MV-4-11 (cell line): ENCODE measurements at regions not wholly inside any gene's neighbourhood (a gene's known extent, or its start where the extent isn't known, plus 50 kb on each side); places are given as distances from the start of the nearest gene placed in this dataset.

Experiments used
- DNase-seq: peaks from one replicate; lab custom pipeline; 2025; lab: John Stamatoyannopoulos, UW

DNA sequence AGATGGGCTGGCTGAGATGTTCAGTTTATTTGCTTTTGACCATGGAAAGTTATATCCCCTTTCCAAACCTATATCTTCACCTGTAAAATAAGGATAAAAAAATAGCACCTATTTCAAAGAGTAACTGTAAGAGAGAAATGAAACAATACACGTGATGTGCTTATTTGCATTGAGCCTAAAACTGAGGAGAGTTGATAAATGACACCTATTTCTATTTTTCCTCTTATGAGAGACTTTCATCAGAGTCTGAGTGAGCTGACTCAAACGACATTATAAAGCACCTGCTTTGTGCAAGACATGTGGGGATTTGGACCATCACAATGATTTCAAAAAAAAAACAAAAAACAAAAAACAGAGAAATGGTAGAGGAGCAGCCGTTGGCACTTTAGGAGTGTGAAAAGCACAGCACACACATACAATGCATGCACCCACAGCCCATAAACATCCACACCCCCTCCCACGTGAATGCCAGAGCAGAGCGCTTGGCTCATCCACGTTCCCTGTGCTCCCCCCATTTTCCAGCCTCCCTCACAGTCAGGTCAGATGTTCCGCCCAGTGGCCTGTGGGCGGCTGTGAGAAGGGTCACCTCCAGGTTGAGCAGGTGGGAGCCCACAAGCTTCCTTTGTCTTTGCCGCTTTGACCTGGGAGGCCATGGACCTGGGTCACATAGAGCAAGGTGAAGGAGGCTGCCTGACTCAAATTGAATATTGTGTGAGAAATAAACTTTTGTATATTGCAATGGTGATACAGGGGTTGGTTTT, 253.2 kb upstream of the ZNF32 start:
- DNase-seq, result no peak

GRCh38 chr10:43901302-43901701, 252.6 kb upstream of the ZNF32 start:
- DNase-seq, result no peak

- DNase-seq, result no peak
These were observed 251.9 kb upstream of the ZNF32 start for GRCh38 chr10:43900571-43900970.

DNA sequence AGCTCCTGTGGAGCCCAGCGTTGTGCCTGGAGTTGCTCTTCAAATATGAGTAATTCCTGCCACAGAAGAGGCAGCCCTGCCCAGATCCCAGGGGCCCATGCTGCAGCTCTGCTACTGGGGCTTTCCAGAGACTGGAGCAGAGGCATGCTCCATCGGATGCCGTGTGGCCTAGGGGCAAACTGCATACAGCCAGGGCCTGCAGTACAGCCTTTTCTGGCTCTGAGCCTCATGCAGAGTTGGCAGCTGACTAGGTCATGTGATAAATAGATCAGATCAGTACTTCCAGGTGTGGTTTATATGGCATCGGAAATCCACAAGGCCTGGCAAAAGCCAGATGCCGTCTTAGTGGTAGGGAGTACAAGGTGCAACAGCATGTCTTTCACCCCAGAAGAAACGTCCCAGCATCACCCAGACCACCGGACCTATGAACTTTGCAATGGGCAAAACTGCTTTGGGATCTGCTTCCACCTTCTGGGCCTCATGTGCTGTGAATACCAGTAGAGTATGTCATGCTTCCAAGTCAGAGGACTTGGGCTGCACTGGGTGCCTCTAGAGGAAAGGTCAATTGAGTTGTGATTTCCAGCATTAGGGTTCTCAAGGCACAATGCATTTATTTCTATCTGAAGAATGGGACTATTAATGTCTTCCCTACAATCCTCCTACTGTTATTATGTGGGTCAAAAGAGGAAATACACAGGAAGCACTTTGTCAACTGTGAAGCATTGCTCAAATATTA, 250.7 kb upstream of the ZNF32 start:
- no peak for DNase-seq

DNA sequence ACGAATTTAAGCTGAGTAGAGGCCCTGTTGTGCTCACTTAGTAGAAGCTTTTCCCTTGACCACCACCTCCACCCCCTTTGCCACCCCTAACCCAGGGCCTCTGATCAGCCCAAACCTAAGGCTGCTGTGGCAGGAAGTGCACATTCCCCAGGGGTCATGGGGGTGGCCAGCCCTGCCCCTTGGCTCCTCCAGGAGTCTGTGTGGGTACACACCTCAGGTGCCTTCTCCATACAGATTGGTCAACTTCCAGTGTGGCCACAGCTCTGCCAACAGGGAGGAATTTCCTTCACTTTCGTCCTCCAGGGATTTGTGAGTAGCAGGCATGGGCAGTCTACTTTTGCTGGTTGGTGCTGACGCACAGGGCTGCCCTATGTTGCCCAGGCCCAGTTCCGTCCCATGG, 249.9 kb upstream of the ZNF32 start:
- no peak for DNase-seq

- DNase-seq, result no peak
These were observed 249.2 kb upstream of the ZNF32 start for GRCh38 chr10:43897765-43898419.

DNA sequence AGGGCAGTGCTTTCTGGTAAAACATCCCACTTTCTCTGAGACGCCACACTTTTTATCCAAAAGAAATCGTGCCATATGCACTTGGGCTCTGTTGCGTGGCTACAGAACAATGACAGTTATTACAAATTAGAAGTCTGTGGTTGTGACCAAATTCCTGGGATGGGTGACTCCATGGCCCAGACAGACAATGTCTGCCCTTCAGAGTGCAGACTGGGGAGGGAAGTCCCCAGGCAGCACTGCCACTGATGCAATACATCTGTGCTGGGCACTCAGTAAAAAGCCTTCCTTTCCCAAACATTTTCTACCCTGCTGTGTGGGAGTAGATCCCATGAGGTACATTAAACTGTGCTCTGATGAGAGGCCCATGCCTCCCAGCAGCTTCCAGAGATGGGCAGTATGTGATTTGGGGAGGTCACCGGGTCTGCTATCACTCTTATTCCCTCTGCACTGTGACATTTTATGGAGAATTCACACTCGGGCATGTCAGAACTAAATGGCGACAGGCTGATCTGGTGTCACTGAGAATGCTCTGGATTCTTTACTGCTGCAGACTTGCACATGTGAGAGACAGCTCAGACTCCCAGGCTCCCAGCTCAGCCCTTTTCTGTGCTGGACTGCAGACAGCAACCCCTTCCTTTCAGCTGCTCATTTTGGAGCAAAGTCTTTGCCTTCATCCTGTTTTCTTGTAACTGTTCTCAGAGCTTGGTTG, 243.5 kb upstream of the ZNF32 start:
- no peak for DNase-seq

- no peak for DNase-seq
These were observed 242.6 kb upstream of the ZNF32 start for GRCh38 chr10:43891241-43891640.

- DNase-seq, result no peak
These were observed 241.4 kb upstream of the ZNF32 start for GRCh38 chr10:43890124-43890523.

GRCh38 chr10:43888586-43888985, 239.9 kb upstream of the ZNF32 start:
- DNase-seq, result no peak

DNA sequence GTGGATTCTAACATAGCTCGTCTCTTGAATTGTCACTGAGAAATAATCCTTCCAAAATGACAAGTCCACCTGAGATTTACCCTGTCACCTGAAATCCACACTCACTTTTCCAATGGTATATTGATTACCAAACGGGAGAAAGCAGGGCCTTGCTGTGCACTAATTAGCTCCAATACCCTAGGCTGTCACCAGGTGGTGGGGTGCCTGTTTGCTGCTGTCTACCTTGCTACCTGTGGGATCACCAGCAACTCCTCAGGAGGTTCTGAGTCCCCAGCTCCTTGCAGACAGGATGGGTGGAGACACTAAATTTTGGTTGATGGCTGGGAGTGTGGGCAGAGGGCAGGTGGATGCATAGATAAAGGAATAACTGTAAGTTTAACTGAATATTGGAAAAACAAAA, 237.2 kb upstream of the ZNF32 start:
- DNase-seq, result no peak

DNA sequence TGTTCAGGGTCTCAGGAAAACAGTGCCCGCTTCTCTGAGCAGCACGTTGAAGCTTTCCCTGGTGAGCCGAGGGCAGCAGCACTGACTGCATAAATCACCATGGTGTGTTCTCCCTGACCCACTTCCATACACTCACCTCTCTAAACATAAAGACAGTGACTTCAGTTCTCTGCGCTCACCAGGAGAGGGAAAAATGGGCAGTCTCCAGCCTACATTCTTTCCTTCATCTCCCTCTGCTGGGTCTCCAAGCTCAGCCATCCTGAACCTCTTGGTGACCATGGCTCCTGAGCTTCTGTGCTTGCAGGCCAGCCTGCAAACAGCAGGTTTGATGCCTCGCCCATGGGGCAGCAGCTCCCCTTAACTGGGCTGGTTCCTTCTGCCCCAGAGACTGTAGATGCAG, 236.6 kb upstream of the ZNF32 start:
- no peak for DNase-seq

- no peak for DNase-seq
These were observed 235.9 kb upstream of the ZNF32 start for GRCh38 chr10:43884501-43885105.

DNA sequence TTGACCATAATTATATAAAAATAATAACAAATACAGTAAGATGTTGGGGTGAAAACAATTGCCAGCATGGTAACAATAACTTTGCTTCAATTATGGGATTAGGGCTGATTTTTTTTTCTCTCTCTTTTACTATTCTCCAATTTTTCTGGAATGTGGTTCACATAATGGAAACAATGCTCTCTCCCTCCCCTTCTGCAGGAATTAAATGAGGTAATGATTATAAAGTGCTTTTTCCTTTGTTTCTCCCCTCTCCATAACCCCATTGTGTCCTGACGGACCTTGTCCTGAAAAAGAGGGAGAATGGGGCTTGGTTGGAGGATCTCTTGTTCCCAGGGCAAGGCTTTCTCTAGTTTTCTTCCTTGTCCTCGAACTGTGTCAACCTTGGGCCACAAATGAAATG, 234.0 kb upstream of the ZNF32 start:
- no peak for DNase-seq

DNA sequence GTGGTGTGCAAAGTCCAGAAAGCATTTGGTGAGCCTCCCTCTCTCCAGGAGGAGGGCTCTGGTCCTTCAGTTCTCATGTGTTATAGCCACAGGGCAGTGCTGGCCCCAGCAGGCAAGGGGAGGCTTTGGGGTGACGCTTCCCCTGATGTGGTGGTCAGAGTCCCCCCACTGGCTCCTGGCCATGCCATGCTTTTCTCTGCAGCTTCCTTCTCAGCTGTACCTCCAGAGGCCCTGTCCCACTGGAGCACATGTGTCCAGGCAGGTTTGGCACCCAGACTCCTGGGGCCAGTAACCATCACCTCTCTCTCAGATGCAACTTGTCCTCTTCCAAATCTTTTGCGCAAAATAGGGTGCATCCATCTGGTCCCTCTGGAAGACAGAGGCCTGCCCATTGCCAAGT, 233.0 kb upstream of the ZNF32 start:
- no peak for DNase-seq

- DNase-seq, result no peak
These were observed 231.5 kb upstream of the ZNF32 start for GRCh38 chr10:43880160-43880559.

DNA sequence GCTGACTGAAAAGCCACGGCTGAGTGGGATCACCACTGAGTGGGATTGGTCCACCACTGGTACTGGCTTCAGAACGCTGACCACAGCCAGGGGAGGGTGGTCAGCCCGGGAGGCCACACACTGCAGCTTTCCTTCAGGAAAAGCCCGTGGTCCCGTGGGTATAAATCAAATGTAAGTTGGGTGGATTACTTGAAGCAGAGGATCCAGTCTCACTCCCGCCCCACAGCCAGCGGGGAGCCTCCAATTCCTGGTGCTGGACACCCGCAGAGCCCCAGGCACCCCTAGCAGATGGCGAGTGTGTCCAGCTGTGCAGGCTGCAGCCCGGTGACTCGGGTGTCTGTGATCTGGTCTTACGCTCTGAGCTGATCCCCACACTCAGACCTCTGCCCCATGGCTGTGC, 231.1 kb upstream of the ZNF32 start:
- no peak for DNase-seq

DNA sequence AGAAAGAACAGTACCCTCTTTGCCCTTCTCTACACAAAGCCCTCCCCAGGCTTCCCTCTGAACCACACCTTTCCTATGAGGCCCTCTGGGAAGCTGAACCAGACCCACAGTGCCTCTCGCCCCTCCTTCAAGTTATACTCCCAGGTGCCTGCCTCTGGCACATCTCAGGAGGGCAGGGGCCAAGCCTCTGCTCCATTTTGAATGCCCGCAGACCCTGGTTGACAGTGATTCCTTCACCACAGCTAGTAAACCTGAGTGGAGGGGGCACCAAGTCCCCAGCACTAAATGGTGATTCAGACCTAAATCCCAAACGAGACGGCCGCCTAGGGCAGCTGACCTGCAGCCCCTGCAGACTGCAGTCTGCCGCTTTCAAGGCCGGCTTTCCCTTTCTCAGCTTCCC, 230.5 kb upstream of the ZNF32 start:
- no peak for DNase-seq

DNA sequence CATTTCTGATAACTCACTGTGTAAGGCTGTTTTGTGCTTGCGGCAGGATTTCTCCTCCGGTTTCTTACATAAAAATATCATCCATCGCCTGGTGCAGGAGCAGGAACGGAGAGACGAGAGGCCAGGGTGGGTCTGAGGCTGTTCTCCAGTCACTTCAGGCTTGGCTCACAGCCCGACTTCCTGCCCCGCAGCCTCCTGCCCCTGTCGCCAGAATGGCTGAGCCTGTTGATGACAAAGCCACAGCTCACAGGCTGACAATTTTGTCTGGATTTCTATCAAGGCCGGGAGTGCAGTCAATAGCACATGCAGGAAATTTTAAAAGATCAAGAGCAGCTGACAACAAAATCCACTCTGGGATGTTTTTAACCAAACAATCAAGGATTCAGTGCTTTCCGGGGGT, 229.7 kb upstream of the ZNF32 start:
- DNase-seq, result no peak

DNA sequence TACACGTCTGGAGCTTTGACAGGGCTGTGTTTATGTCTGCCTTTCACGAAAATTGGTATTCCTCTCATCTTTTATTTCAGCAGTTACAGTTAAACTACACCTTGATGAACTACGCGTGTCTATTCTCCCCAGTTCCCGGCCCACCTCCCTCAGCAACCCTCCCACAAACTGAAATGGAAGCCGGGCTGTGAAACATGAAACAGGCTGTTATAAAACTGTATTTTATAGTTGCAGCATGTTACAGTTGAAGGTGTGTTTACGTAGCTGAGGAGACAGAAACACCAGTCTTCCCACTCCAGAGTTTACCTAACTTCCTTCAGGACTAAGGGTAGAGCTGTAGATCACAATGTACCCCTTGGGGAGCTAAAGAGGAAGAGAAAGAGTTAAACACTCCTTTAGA, 228.3 kb upstream of the ZNF32 start:
- no peak for DNase-seq

GRCh38 chr10:43874984-43875383, 226.3 kb upstream of the ZNF32 start:
- DNase-seq, result peak; percentile 17

- no peak for DNase-seq
These were observed 225.0 kb upstream of the ZNF32 start for GRCh38 chr10:43873717-43874116.
